ENCODE measurements at regions not wholly inside any gene's neighbourhood (a gene's known extent, or its start where the extent isn't known, plus 50 kb on each side); places are given as distances from the start of the nearest gene placed in this dataset.

GRCh38 chr9:31323726-31324444, 1060.6 kb upstream of the ACO1 start:
- TF ChIP-seq CTCF (IDR thresholded peaks at IDR 0.05) (no peak), POLR2A (IDR thresholded peaks at IDR 0.05) (no peak)

All from lower leg skin (tissue), 3 donors.